CD4-positive, alpha-beta memory T cell (primary cell): ENCODE measurements at regions not wholly inside any gene's neighbourhood (a gene's known extent, or its start where the extent isn't known, plus 50 kb on each side); places are given as distances from the start of the nearest gene placed in this dataset.
"Not testable (repeated sequence)": the region's sequence is repeated elsewhere in the genome, so short reads cannot be mapped to it uniquely, and the experiment has no call there.

ENCODE experiments used
- CTCF ChIA-PET: fragments of 350-600 bp; sonication (Branson Sonifier 250); formaldehyde crosslinking; loops from one replicate; lab custom pipeline; 2021; ENCODE audit warnings: inconsistent platforms; ENCODE audit not compliant: partially characterized antibody; lab: Charles Lee
- POLR2A ChIA-PET: fragments of 350-600 bp; sonication (Branson Sonifier 250); formaldehyde crosslinking; loops from one replicate; lab custom pipeline; 2021; ENCODE audit not compliant: partially characterized antibody; lab: Charles Lee
- DNase-seq, 5 donors: peaks; one replicate each; pipeline versions ENCODE4 v3.0.0 to v3.0.0-alpha.2; 2020 to 2022; ENCODE audit warnings: mixed read lengths in 1 of 5
- H3K27ac ChIP-seq: one replicate; pipeline ENCODE4 v1.7.0; 2013; ENCODE audit warnings: low read depth, low read length
- H3K27me3 ChIP-seq: 2 replicates; pipeline ENCODE4 v1.7.0; 2013; ENCODE audit warnings: mild to moderate bottlenecking, low read length, moderate library complexity; ENCODE audit not compliant: insufficient read depth
- H3K36me3 ChIP-seq: 2 replicates; pipeline ENCODE4 v1.7.0; 2013; ENCODE audit warnings: mild to moderate bottlenecking, low read length, moderate library complexity; ENCODE audit not compliant: insufficient read depth
- H3K4me1 ChIP-seq: 2 replicates; pipeline ENCODE4 v1.7.0; 2013; ENCODE audit warnings: mild to moderate bottlenecking, low read length, moderate library complexity; ENCODE audit not compliant: insufficient read depth
- H3K4me3 ChIP-seq, 2 donors: one replicate each; pipeline ENCODE4 v1.7.0; 2013; ENCODE audit warnings: low read length in 2 of 2, mild to moderate bottlenecking in 1 of 2
- H3K9me3 ChIP-seq, 2 donors: one replicate each; pipeline ENCODE4 v1.7.0; 2013; ENCODE audit warnings: low read length in 2 of 2, control low read depth in 1 of 2; ENCODE audit not compliant: control insufficient read depth in 1 of 2
- H3K27ac Mint-ChIP-seq, 7 donors: one replicate each; pipeline ENCODE4 v1.8.0; 2020 to 2021; ENCODE audit warnings: mixed read lengths in 7 of 7, mild to moderate bottlenecking in 6 of 7, inconsistent platforms in 3 of 7, moderate library complexity in 3 of 7
- H3K27me3 Mint-ChIP-seq, 2 donors: one replicate each; pipeline ENCODE4 v1.8.0; 2020 to 2021; ENCODE audit warnings: mixed read lengths in 2 of 2
- H3K36me3 Mint-ChIP-seq, 2 donors: one replicate each; pipeline ENCODE4 v1.8.0; 2020 to 2021; ENCODE audit warnings: mixed read lengths in 2 of 2, inconsistent platforms in 1 of 2, mild to moderate bottlenecking in 1 of 2
- H3K4me1 Mint-ChIP-seq, 4 donors: one replicate each; pipeline ENCODE4 v1.8.0; 2020 to 2021; ENCODE audit warnings: mixed read lengths in 4 of 4, mild to moderate bottlenecking in 1 of 4
- H3K4me3 Mint-ChIP-seq, 8 donors: one replicate each; pipeline ENCODE4 v1.8.0; 2020 to 2021; ENCODE audit warnings: mixed read lengths in 8 of 8, mild to moderate bottlenecking in 7 of 8, moderate library complexity in 6 of 8, inconsistent platforms in 3 of 8
- H3K9me3 Mint-ChIP-seq, 8 donors: one replicate each; pipeline ENCODE4 v1.8.0; 2020 to 2021; ENCODE audit warnings: mixed read lengths in 8 of 8, mild to moderate bottlenecking in 5 of 8, inconsistent platforms in 3 of 8, moderate library complexity in 1 of 8
- intact Hi-C: fragments of 100-400 bp; cut with micrococcal nuclease; formaldehyde crosslinking; loops from one replicate; pipeline ENCODE4 v1.15.1; 2023

DNA sequence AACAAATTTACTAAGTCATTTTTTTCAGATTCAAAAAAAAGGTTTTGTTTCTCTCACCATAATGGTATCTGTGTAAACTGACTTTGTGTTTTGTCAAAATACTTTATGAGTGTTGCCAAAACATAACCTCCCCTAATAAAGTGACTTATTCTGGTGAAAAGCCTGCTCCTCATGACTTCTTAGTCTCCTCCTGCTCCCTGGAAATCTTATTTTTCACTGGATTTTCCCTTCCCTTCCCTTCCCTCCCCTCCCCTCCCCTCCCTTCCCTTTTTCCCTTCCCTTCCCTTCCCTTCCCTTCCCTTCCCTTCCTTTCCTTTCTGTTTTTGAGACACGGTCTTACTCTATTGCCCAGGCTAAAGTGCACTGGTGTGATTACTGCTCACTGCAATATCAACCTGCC lies 650.1 kb upstream of the GHITM start:
- H3K4me1 Mint-ChIP-seq, result no peaks in the 10 kb centered on the region
- H3K27ac Mint-ChIP-seq, result no peak overlapping the region
- Histone ChIP-seq H3K36me3 (no peaks in the 10 kb centered on the region), H3K27me3 (no peaks in the 10 kb centered on the region), H3K27ac (no peak overlapping the region), H3K4me3 (no peak overlapping the region), H3K9me3 (no peaks in the 10 kb centered on the region), H3K4me1 (no peaks in the 10 kb centered on the region)
- no peaks in the 10 kb centered on the region for H3K27me3 Mint-ChIP-seq
- CTCF ChIA-PET, result no interaction called here
- DNase-seq, result no peak
- H3K4me3 Mint-ChIP-seq, result no peak overlapping the region
- H3K9me3 Mint-ChIP-seq, result peaks cover 0 to 6% (median 4%) of the 10 kb centered on the region in 8 donors
- intact Hi-C loops, result no loop called here
- POLR2A ChIA-PET, result no interaction called here
- H3K36me3 Mint-ChIP-seq, result no peaks in the 10 kb centered on the region

DNA sequence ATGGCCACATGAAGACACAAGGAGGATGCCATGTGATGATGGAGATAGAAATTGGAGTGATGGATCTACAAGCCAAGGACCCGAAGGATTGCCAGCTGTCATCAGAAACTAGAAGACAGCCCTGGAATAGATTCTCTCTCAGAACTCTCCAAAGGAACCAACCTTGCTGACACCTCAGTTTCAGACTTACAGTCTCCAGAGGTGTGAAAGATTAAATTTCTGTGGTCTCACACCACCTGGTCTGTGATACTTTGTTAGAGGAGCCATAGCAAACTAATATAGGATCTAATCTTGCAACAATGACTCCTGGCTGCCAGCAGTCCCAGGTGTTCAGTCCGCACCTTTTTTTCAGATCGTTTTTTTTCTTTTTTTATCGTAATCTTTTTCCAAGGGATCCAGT lies 647.3 kb upstream of the GHITM start:
- CTCF ChIA-PET, result no interaction called here
- no peak overlapping the region for H3K4me3 Mint-ChIP-seq

DNA sequence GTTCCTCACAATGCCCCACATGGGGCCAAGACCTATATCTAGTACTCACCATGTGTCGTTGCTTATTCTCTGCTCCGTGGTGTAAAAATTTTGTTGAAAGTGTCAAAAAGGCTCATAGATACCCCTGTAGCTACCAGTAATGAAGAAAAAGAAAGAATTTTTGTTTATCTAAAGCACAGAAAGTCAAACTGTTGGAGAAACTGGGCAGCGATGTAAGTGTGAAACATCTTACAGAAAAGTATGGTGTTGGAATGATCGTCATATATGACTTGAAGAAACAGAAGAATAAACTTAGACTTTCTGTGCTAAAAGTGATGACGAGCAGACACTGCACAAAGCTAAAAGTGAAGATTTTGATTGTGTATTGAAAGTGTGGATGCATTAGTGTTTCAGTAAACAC lies 626.6 kb upstream of the GHITM start:
- no peak for DNase-seq
- H3K4me1 ChIP-seq, result no peaks in the 10 kb centered on the region
- H3K4me3 ChIP-seq, result no peak overlapping the region
- Mint-ChIP-seq H3K4me1 (peaks cover 0 to 1% (median 0%) of the 10 kb centered on the region in 4 donors), H3K4me3 (no peak overlapping the region), H3K27me3 (no peaks in the 10 kb centered on the region), H3K27ac (no peak overlapping the region), H3K9me3 (peaks cover 2 to 12% (median 5%) of the 10 kb centered on the region in 8 donors), H3K36me3 (no peaks in the 10 kb centered on the region)
- intact Hi-C loops, result no loop called here
- ChIA-PET POLR2A (no interaction called here), CTCF (no interaction called here)
- H3K9me3 ChIP-seq, result no peaks in the 10 kb centered on the region
- no peaks in the 10 kb centered on the region for H3K27me3 ChIP-seq
- no peaks in the 10 kb centered on the region for H3K36me3 ChIP-seq
- H3K27ac ChIP-seq, result no peak overlapping the region

More for the DNA sequence above, 647.3 kb upstream of the GHITM start:
- Histone ChIP-seq H3K27me3 (no peaks in the 10 kb centered on the region), H3K4me1 (no peaks in the 10 kb centered on the region), H3K9me3 (no peaks in the 10 kb centered on the region), H3K4me3 (no peak overlapping the region), H3K27ac (no peak overlapping the region), H3K36me3 (no peaks in the 10 kb centered on the region)
- Mint-ChIP-seq H3K27me3 (no peaks in the 10 kb centered on the region), H3K4me1 (no peaks in the 10 kb centered on the region), H3K27ac (no peak overlapping the region), H3K9me3 (peaks cover 0 to 7% (median 4%) of the 10 kb centered on the region in 8 donors), H3K36me3 (no peaks in the 10 kb centered on the region)
- DNase-seq, result no peak
- POLR2A ChIA-PET, result no interaction called here
- intact Hi-C loops, result no loop called here

DNA sequence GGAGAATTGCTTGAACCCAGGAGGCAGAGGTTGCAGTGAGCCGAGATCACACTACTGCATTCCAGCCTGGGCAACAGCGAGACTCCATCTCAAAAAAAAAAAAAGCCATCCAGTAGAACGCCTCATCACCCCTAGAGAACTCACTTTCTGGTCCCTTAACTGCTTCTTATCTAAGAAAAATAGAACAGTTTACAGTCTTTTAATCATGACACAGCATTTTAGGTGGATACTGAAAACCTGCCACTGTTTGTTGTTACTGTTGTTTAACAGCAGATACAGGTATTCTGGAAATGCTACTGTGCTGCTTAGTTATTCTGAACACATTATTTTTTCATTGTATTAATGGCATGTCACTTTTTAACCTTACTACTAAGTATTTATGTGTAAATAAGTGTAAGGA lies 624.3 kb upstream of the GHITM start:
- Histone ChIP-seq H3K27ac (no peak overlapping the region), H3K4me3 (no peak overlapping the region), H3K9me3 (no peaks in the 10 kb centered on the region), H3K36me3 (no peaks in the 10 kb centered on the region), H3K27me3 (no peaks in the 10 kb centered on the region), H3K4me1 (no peaks in the 10 kb centered on the region)
- Mint-ChIP-seq H3K9me3 (peaks cover 2 to 11% (median 5%) of the 10 kb centered on the region in 8 donors), H3K4me1 (peaks cover 0 to 1% (median 0%) of the 10 kb centered on the region in 4 donors), H3K27me3 (no peaks in the 10 kb centered on the region), H3K36me3 (no peaks in the 10 kb centered on the region), H3K4me3 (no peak overlapping the region), H3K27ac (no peak overlapping the region)
- DNase-seq, result no peak
- POLR2A ChIA-PET, result no interaction called here
- intact Hi-C loops, result no loop called here
- CTCF ChIA-PET, result no interaction called here

DNA sequence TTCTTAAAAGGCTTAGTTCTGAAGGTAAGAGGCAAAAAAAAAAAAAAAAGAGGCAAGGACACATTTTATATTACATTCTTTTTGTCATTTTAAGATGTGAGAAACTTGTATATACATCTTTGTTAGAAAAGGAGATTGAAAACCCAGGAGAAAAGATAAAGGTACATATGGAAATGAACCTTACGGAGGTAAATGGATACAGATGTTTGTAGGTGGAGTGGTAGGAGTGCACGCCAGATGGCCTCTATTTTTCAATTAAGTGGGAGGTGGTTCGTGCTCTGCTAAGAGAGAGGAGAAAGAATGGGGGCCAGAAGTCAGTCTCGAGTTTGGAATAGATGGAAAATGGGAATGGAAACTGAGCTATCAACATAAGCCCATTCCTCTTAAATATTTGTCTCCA lies 622.5 kb upstream of the GHITM start:
- peaks cover 2 to 7% (median 5%) of the 10 kb centered on the region in 8 donors for H3K9me3 Mint-ChIP-seq
- no peaks in the 10 kb centered on the region for H3K27me3 Mint-ChIP-seq
- Histone ChIP-seq H3K27ac (no peak overlapping the region), H3K4me3 (no peak overlapping the region), H3K9me3 (no peaks in the 10 kb centered on the region), H3K4me1 (no peaks in the 10 kb centered on the region), H3K27me3 (no peaks in the 10 kb centered on the region), H3K36me3 (no peaks in the 10 kb centered on the region)
- H3K4me3 Mint-ChIP-seq, result no peak overlapping the region
- POLR2A ChIA-PET, result no interaction called here
- no peak for DNase-seq
- H3K4me1 Mint-ChIP-seq, result peaks cover 0 to 1% (median 0%) of the 10 kb centered on the region in 4 donors
- no peaks in the 10 kb centered on the region for H3K36me3 Mint-ChIP-seq
- CTCF ChIA-PET, result no interaction called here
- intact Hi-C loops, result no loop called here
- no peak overlapping the region for H3K27ac Mint-ChIP-seq

DNA sequence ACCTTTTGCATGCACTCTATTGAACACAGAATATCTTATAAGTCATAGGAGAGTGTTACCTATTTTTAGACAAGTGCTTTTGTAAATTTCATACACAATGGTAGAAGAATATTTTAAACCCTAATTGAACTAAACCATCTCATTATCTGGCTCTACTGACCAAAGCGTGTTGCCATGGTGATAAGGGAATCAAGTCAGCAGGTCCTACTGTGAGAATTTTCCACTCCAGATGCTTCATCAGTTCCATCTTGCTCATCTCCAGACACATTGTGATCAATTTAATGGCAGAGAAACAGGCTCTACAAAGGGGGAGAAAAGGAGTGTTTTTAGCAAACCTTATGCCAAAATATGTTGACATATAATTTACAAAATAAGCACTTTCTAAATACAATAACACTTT lies 621.9 kb upstream of the GHITM start:
- no peak overlapping the region for H3K4me3 Mint-ChIP-seq
- no peaks in the 10 kb centered on the region for H3K36me3 Mint-ChIP-seq
- Histone ChIP-seq H3K4me1 (no peaks in the 10 kb centered on the region), H3K36me3 (no peaks in the 10 kb centered on the region), H3K27ac (no peak overlapping the region), H3K27me3 (no peaks in the 10 kb centered on the region), H3K9me3 (no peaks in the 10 kb centered on the region), H3K4me3 (no peak overlapping the region)
- DNase-seq, result no peak
- intact Hi-C loops, result no loop called here
- H3K27me3 Mint-ChIP-seq, result no peaks in the 10 kb centered on the region
- POLR2A ChIA-PET, result no interaction called here
- peaks cover 2 to 7% (median 5%) of the 10 kb centered on the region in 8 donors for H3K9me3 Mint-ChIP-seq
- H3K4me1 Mint-ChIP-seq, result peaks cover 0 to 1% (median 0%) of the 10 kb centered on the region in 4 donors
- CTCF ChIA-PET, result no interaction called here
- no peak overlapping the region for H3K27ac Mint-ChIP-seq

DNA sequence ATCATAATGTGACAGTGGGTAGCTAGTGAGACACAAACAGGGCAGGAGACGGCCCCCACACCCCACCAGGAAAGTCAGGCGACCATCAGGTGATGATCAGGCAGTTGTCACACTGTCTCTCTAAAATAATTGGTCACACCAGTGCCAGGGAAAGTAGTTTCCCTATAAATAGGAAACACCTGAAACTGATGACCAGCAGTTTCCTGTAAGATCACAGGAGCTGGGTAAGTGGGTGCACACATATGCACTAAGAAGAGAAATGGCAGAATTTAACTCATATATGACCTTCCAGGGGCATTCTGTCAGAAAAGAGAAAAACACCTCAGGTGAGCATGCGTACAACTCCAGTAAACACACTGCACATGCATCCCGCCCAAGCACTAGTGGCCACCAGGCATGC lies 620.5 kb upstream of the GHITM start:
- Histone ChIP-seq H3K27ac (no peak overlapping the region), H3K4me1 (no peaks in the 10 kb centered on the region), H3K4me3 (no peak overlapping the region), H3K27me3 (no peaks in the 10 kb centered on the region), H3K9me3 (no peaks in the 10 kb centered on the region), H3K36me3 (no peaks in the 10 kb centered on the region)
- no peak overlapping the region for H3K27ac Mint-ChIP-seq
- peaks cover 0 to 1% (median 0%) of the 10 kb centered on the region in 4 donors for H3K4me1 Mint-ChIP-seq
- ChIA-PET POLR2A (no interaction called here), CTCF (no interaction called here)
- intact Hi-C loops, result no loop called here
- H3K27me3 Mint-ChIP-seq, result no peaks in the 10 kb centered on the region
- no peaks in the 10 kb centered on the region for H3K36me3 Mint-ChIP-seq
- H3K9me3 Mint-ChIP-seq, result peaks cover 0 to 8% (median 4%) of the 10 kb centered on the region in 8 donors
- no peak for DNase-seq
- no peak overlapping the region for H3K4me3 Mint-ChIP-seq

DNA sequence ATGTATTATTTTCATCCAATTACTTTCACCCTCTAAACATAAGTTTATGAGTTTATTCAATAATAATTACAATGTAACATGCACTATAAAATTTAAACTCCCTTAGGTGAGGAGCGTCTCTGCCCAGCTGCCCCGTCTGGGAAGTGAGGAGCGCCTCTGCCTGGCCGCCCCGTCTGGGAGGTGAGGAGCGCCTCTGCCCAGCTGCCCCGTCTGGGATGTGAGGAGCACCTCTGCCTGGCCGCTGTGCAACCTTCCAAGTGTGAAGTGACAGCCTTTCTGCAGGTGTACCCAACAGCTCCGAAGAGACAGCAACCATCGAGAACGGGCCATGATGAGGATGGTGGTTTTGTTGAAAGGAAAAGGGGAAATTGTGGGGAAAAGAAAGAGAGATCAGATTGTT lies 618.9 kb upstream of the GHITM start:
- H3K9me3 ChIP-seq, H3K27ac Mint-ChIP-seq, POLR2A ChIA-PET, H3K27ac ChIP-seq, H3K4me1 Mint-ChIP-seq, H3K27me3 ChIP-seq, H3K36me3 Mint-ChIP-seq, intact Hi-C loops, DNase-seq, H3K4me1 ChIP-seq, H3K27me3 Mint-ChIP-seq, CTCF ChIA-PET, H3K4me3 Mint-ChIP-seq, H3K4me3 ChIP-seq, H3K36me3 ChIP-seq: not testable (repeated sequence)
- H3K9me3 Mint-ChIP-seq, result peaks cover 2 to 15% (median 5%) of the 10 kb centered on the region in 8 donors
